GM21529 (cell line): ENCODE measurements at regions not wholly inside any gene's neighbourhood (a gene's known extent, or its start where the extent isn't known, plus 50 kb on each side); places are given as distances from the start of the nearest gene placed in this dataset.

Experiments
- ATAC-seq: cut with Tn5 transposase; IDR thresholded peaks from one replicate; pipeline ENCODE4 v1.9.1; 2021; ENCODE audit not compliant: unreplicated experiment

GRCh38 chr16:80198311-80199299 lies 342.2 kb upstream of the DYNLRB2 start:
- no peak for ATAC-seq

- no peak for ATAC-seq
These were observed 343.0 kb upstream of the DYNLRB2 start for GRCh38 chr16:80197741-80198201.

GRCh38 chr16:80191928-80192327 lies 348.9 kb upstream of the DYNLRB2 start:
- no peak for ATAC-seq

- no peak for ATAC-seq
These were observed 351.2 kb upstream of the DYNLRB2 start for GRCh38 chr16:80189476-80190175.

GRCh38 chr16:80176114-80176513 lies 364.7 kb upstream of the DYNLRB2 start:
- no peak for ATAC-seq

GRCh38 chr16:80175011-80175410 lies 365.8 kb upstream of the DYNLRB2 start:
- no peak for ATAC-seq

GRCh38 chr16:80174416-80174815 lies 366.4 kb upstream of the DYNLRB2 start:
- ATAC-seq, result no peak

- ATAC-seq, result no peak
These were observed 369.0 kb upstream of the DYNLRB2 start for GRCh38 chr16:80171746-80172145.

GRCh38 chr16:80171199-80171598 lies 369.6 kb upstream of the DYNLRB2 start:
- no peak for ATAC-seq

GRCh38 chr16:80167657-80168390 lies 373.0 kb upstream of the DYNLRB2 start:
- no peak for ATAC-seq

- ATAC-seq, result no peak
These were observed 374.7 kb upstream of the DYNLRB2 start for GRCh38 chr16:80166082-80166481.

GRCh38 chr16:80164966-80165550 lies 375.7 kb upstream of the DYNLRB2 start:
- no peak for ATAC-seq

GRCh38 chr16:80163339-80163738 lies 377.5 kb upstream of the DYNLRB2 start:
- ATAC-seq, result no peak

- no peak for ATAC-seq
These were observed 378.7 kb upstream of the DYNLRB2 start for GRCh38 chr16:80161799-80162739.

GRCh38 chr16:80158766-80159165 lies 382.0 kb upstream of the DYNLRB2 start:
- ATAC-seq, result no peak

- ATAC-seq, result no peak
These were observed 389.1 kb upstream of the DYNLRB2 start for GRCh38 chr16:80151722-80152111.

- ATAC-seq, result no peak
These were observed 389.6 kb upstream of the DYNLRB2 start for GRCh38 chr16:80150978-80151721.

GRCh38 chr16:80148826-80149225 lies 392.0 kb upstream of the DYNLRB2 start:
- ATAC-seq, result no peak

- no peak for ATAC-seq
These were observed 393.7 kb upstream of the DYNLRB2 start for GRCh38 chr16:80147026-80147655.
